HG02759 (cell line): ENCODE measurements at regions not wholly inside any gene's neighbourhood (a gene's known extent, or its start where the extent isn't known, plus 50 kb on each side); places are given as distances from the start of the nearest gene placed in this dataset.
"Not testable (repeated sequence)": the region's sequence is repeated elsewhere in the genome, so short reads cannot be mapped to it uniquely, and the experiment has no call there.

ENCODE experiments used
- ATAC-seq: cut with Tn5 transposase; IDR thresholded peaks from one replicate; pipeline ENCODE4 v1.9.1; 2021; ENCODE audit warnings: mild to moderate bottlenecking, moderate library complexity; ENCODE audit not compliant: unreplicated experiment

- no peak for ATAC-seq
These were observed 479.0 kb upstream of the ZNF608 start for GRCh38 chr5:125225424-125225823.

DNA sequence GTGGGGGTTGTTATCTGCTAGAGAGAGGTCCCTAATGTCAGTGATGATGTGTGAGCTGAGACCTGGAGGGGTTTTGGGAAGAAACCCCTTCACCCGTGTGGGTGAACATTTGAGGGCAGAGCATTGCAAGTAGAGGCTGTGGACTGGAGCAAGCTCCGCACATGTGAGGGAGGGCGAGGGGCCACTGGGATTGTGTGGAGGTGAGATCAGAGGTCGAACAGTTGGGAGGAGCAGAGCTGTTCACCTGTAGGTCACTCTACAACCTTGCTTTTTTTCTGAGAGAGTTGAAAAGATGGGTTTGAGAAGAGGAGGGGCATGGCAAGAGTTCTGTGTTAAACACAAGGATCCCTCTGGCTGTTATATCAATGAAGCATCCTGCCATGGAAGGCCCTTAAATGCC lies 480.4 kb upstream of the ZNF608 start:
- no peak for ATAC-seq

GRCh38 chr5:125227333-125228095 lies 481.1 kb upstream of the ZNF608 start:
- no peak for ATAC-seq

- no peak for ATAC-seq
These were observed 482.1 kb upstream of the ZNF608 start for GRCh38 chr5:125228363-125229070.

- no peak for ATAC-seq
These were observed 483.1 kb upstream of the ZNF608 start for GRCh38 chr5:125229556-125229955.

- no peak for ATAC-seq
These were observed 486.4 kb upstream of the ZNF608 start for GRCh38 chr5:125232779-125233230.

- no peak for ATAC-seq
These were observed 487.5 kb upstream of the ZNF608 start for GRCh38 chr5:125233944-125234343.

DNA sequence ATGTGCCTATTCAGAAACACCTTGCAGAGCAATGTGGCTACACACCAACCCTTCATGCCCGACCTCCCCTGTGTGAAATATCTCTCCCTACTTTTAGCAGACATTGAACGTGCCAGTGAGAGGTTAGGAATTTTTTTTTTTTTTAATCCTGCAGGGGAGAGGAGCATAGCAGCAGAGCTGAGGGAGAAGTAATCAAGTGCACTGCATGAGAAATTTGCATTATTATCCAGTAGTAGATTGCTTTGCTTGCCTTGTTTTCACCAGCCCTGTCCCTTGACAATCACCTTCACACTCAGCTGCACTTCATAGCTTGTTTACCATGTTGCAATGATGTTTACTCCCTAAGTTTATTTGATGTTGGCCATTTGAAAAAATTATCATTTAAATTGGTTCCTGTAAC lies 489.6 kb upstream of the ZNF608 start:
- no peak for ATAC-seq

DNA sequence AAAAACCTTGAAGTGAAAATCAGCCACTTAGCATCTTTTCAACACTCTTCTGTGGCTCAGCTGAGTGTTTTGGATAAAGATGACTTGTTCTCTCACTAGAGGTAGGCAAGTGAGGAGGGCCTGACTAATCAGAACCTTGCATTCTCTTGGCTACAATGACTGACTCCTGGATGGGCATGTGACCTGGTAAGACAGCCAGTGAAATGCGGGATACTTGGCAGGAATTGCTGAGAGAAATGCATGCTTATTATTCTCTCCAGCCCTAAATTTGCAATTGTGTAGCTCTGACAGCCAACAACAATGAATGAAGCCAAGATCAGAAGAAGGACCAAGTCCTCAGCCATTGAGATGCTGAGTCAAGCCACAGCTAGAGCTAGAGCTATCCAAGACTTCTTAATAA lies 490.5 kb upstream of the ZNF608 start:
- ATAC-seq = no peak

GRCh38 chr5:125244531-125244930 lies 498.1 kb upstream of the ZNF608 start:
- ATAC-seq = no peak

DNA sequence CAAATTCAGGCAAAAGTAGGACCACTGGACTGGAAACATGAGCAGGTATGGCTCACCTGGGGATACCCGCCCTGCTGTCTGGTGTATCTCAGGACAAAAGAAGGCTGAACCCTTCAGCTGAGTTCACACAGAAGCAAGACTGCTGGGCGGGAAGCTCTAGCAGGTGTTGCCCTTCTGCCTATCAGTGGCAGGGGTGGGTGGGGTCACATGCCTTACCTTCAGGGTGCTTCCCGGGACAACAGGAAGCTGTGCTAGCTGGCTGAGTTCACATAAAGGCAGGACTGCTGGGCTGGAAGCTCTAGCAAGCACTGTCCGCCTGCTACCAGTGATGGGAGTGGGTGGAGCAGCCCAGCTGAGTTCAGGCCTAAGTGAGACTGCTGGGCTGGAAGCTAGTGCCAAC lies 498.8 kb upstream of the ZNF608 start:
- ATAC-seq = no peak

DNA sequence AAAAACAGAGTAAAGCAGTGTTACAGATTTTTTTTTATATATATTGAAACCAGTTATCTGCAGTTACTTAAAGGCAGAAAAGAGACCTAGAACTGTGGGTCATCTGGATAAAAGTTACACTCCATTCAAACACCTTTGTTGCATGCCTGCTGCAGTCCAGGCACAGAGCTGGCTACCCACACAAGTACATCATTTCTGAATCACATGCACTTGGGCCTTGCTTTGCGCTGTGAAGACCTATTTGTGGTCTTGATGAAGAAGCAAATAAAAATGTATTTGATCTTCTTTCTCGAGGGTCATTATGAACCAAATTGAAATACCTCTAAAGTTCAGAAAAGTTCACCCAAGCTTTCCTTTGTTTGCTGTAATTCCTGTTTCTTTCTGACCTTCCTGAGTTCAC lies 503.0 kb upstream of the ZNF608 start:
- ATAC-seq = no peak

GRCh38 chr5:125251703-125252102 lies 505.3 kb upstream of the ZNF608 start:
- no peak for ATAC-seq

GRCh38 chr5:125253634-125254033 lies 507.2 kb upstream of the ZNF608 start:
- ATAC-seq = not testable (repeated sequence)

DNA sequence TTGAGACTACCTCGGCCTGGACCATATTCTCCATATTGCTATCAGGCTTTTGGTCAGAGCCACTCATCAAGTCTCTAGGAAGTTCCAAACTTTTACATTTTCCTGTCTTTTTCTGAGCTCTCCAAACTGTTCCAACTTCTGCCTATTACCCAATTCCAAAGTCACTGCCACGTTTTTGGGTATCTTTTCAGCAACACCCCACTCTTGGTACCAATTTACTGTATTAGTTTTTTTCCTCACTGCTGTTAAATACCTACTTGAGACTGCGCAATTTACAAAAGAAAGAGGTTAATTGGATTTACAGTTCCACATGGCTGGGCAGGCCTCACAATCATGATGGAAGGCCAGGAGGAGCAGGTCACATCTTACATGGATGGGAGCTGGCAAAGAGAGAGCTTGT lies 507.8 kb upstream of the ZNF608 start:
- ATAC-seq = no peak

DNA sequence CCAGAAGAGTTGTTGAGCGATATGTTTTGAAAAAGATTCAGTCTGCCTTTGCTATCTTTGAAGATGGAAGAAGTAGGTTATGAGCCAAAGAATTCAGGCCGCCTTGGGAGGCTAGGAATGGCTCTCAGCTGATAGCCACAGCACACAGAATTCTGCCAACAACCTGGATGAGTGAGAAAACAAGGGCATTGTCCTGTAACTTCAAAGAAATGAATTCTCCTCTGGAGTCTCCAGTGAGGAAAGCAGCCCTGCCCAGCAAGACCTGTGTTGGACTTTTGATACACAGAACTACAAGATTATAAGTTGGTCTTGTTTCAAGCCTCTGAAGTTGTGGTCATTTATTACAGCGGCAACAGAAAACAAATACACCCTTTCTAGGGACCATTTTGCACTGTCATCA lies 509.9 kb upstream of the ZNF608 start:
- no peak for ATAC-seq

DNA sequence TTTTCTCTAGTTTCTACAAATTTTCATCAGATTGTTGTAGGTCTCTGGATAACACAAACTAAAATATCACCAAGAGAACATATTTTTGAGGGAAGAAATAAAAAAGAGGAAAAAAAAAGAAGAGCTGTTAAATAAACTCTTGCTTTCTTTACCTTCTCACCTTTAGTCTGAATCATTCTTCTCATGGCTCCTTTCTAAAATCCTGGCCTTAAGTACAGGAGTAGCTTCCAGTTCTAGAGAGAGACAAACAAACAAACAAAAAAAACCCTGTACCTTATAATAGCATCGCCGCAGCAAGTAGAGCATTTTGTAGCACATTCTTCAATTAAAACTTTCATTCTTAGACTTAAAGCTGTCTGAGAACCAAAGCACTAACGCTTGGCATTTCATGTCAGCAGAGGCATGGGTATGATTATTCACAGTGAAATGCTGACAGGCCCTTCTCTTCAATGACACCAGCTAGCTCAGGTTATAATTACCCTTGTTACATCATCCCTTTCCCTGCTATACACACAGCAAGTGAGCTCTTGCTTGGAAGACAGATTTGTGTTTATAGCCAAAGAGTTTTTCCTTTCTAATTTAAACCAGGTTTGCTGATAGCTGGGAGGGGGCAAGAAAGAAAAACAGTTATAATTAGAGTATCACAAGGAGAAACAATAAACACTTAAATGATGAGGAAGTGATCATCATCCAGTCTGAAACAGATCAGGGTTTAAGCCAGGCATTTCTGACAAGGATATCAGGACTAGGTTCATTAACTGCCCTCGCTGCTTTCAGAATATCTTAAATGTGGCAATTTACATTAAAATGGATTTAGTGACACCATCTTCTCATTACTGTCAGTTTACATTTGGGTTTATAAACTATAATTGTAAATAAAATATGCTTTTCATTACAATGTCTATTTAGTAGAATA lies 510.9 kb upstream of the ZNF608 start:
- no peak for ATAC-seq

DNA sequence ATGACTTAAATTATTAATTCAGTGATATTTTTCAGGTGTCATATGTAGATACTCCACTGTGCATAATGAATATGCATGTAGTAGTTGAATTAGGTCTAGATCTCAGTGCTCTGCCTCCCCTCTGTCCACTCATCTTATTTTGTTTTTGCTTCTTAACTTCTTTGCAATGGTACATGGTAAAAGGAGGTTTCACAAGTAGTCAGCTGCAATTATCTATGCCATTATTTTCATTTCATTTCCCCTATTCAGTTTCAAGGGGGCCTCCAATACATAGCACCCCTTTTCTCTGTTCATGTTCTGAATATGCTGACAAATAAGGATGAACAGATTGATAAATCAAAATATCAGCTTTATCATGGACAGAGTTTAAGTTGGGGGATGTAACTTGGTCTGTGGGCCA lies 511.6 kb upstream of the ZNF608 start:
- no peak for ATAC-seq

GRCh38 chr5:125258615-125259014 lies 512.2 kb upstream of the ZNF608 start:
- no peak for ATAC-seq

DNA sequence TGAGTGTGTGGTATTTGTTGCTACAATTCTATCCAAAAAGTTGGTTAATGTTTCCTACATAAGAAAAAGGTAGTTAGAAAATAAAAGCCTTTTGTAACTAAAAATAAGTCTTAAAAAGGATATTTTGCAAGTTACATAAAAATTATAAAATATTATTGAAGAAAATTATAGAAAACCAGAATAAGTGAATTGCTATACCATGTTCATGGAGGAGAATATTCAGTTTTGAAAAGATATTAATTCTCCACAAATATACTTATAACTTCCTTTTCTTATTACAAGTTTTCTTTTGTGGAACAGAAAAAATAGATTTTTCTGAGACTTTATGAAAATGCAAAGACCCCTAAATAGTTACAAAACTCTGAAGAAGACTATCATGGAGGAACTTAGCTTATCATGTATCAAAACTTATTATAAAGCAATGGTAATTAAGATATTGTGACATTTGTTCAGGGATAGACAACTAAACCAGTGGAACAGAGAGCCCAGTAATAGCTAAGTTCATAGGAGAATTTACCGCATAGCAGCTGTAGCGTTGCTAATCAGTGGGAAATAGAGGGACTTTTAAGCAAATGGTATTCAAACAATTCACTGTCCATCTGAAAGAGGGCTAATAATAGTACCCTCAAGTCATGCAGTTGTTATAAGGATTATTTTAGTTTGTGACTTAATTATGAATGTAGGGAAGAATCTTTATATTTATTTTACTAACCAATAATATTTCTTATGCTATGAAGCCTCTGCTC lies 515.2 kb upstream of the ZNF608 start:
- no peak for ATAC-seq

DNA sequence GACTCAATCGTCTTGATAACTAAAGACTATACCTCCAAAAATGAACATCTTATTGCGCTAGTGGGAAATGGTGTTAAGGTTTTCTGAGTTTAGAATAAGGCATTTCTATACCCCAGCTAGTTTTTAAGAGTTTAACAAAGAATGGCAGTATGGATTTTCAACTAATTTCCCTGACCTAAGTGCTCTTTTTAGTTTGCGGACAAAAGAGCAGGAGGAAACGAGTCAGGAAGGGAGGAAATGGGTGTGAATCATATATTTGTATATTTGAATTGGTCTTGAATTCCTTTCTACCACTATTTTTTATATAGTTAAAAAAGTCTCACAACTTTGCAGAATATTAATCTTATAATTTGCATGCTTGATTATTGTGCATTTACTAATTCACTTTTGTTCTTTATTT lies 516.3 kb upstream of the ZNF608 start:
- no peak for ATAC-seq
